ENCODE measurements at regions not wholly inside any gene's neighbourhood (a gene's known extent, or its start where the extent isn't known, plus 50 kb on each side); places are given as distances from the start of the nearest gene placed in this dataset.
"Not testable (repeated sequence)": the region's sequence is repeated elsewhere in the genome, so short reads cannot be mapped to it uniquely, and the experiment has no call there.

GRCh38 chr5:14054111-14054854 lies 88.9 kb upstream of the TRIO start:
- DNase-seq, result no peak

DNA sequence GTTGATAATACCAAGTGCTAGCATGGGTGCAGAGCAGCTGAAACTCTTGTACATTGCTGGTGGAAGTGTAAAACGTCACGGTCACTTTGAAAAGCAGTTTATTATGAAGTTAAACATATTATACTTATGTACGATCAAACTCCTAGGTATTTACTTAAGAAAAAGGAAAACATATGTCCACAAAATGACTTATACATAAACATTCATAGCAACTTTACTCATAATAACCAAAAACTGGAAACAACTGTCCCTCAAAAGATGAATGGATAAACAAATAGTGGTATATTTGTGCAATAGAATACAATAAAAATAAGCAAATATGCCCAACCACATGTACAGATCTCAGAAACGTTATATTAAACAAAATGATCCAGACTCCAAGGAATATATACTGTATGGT lies 92.3 kb upstream of the TRIO start:
- no peak for DNase-seq

DNA sequence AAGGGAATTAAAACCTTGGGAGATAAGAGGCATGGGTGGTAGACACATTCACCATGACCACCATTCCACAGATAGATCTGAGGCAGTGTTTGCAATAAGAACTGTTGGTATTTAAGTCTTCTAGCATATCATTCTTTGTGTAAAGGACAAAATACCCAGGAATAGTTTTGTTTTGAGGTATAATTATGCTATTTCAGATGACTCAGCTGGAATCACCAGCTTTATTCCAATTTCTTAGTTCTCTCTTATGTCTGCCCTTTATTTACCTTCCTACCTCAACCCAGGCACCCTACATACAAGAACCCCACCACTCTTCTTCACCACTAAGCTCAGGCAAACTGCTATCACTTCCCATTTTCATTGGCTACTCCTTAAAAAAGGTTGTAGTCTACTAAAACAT lies 94.7 kb upstream of the TRIO start:
- DNase-seq, result no peak

DNA sequence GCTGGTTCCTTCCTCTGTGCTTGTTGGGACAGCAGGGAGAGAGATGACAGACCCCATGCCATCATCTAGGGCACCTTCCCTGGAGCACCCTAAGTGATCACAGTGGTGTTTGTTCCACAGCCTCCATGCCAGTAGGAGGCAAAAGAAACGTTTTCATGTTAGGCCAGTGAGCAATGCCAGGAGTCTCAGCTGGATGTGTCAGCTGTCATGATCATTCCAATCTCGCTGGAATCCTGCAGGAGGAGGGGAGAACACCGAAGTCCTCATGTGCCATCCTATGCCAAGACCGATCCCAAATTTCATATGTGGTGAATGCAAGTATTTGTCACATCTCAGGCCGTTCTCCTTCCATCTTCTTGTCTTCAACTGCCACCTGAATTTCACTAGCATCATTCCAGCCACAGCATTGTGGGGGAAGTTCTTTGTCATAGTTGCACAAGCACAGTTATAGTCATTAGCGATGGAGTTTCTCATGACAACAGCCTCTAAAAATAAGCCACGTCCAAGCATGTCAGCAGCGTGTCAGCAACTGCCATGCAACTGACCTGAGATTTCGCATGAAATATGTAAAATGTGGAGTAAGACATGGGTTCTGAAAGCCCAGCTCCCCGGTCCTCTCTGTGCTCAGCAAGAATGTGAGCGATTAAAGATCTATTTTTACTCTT lies 97.2 kb upstream of the DNAH5 start:
- no peak for DNase-seq

GRCh38 chr5:14040542-14040941 lies 96.1 kb upstream of the DNAH5 start:
- no peak for DNase-seq

GRCh38 chr5:14039576-14039975 lies 95.1 kb upstream of the DNAH5 start:
- no peak for DNase-seq

- no peak for DNase-seq
These were observed 94.6 kb upstream of the DNAH5 start for GRCh38 chr5:14039063-14039462.

DNA sequence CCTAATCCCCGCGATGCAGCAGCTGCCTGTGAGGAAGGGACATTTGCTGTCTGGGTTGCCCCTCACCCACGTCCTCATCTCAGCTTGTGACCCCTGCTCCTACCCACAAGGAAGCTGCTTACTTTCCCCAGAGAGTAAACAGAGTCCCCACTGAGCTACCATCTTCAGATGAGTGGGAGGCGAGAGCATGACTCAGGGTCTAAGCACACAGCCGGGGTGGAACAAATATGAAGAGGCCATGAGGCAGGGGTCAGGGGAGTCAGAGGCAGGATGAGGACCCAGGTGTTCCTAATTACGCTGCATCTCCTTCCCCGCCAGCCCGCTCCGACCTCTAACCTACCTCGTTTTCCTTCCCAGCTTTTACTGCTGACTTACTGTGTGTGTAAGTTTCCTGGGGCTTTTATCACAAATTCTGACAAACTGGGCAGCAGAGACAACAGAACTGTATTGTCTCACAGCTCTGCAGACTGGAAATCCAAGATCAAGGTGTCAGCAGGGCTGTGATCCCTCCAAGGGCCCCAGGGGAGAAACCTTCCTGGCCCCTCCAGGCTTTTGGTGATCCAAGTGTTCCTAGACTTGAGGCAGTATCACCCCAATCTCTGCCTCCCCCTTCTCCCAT lies 94.0 kb upstream of the DNAH5 start:
- no peak for DNase-seq

GRCh38 chr5:14036947-14037346 lies 92.5 kb upstream of the DNAH5 start:
- no peak for DNase-seq

- DNase-seq, result no peak
These were observed 92.0 kb upstream of the DNAH5 start for GRCh38 chr5:14036514-14036913.

DNA sequence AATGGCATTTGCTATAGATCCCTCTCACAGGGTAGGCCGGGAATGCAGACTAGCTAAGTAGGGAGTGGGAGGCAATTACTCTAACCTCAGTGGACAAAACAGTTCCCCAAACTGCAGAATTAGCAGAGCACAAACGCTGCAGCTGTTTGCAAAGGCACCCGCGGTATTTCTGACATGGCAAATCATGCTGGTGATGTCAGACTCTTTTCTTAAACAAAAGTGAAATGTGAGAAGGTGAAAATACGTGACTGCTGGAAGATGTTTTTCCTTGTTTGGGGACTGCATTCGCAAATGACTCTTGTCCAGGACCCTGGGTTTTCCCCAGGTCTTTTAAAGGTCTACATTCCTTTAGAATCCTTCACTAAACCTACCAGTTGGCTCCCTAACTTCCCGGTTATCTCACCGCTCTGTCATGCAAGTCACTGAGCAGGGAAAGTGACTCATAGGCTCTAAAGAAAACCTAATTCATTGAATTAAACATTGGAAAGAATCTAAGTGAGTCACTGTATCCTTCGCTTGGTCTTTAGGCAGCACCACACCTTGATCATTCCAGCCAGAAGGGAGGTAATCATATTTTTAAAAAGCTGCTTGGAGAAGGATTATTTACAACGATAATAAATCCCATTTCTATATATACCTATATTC lies 91.5 kb upstream of the DNAH5 start:
- no peak for DNase-seq

DNA sequence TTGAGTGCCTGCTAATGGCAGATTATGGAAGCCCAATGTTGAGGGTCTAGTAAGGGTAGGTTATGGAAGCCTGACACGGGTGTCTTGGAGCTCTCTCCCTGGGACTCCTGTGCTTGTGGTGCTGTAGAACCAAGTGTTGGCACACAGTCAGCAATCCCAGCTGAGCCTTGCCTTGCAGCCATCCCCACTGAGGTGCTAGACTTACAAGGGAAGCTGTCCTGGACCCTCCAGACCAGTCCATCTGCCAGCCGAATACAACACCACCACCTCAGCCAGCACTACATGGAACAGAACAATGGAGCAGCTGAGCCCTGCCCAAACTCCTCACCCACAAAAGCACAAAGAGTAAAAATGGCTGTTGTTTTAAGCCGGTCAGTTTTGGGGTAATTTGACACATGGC lies 90.5 kb upstream of the DNAH5 start:
- DNase-seq, result no peak

GRCh38 chr5:14032918-14033317 lies 88.4 kb upstream of the DNAH5 start:
- no peak for DNase-seq

DNA sequence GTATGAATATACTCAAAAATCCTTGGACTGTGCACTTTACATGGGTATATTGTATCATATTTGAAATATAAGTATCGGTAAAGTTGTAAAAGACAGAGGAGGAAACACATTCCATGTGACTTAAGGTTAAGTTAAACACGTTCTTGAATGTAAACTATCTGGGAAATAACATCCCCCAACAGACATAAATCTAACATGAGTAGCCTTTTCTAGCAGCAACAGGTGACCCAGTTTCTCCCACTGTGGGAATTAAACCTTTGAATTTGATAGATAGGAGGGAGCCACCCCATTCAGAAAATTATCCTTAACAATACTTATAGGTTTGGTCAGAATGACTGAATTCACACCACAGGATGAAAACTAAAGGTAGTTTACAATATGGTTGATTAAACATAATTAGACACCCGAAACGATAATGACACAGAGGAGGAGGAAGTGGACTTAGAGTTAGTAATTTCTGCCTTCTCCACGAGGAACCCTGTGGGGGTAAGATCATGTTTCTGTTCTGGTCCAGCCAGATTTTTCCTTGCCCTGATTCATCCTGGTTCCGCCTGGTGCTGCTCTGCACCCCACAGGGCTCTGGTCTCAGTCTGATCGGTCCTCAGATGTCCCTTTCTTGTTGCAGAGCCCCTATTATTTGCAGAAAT lies 84.6 kb upstream of the DNAH5 start:
- DNase-seq, result no peak

GRCh38 chr5:14028188-14028587 lies 83.7 kb upstream of the DNAH5 start:
- DNase-seq, result no peak

GRCh38 chr5:14025569-14026286 lies 81.2 kb upstream of the DNAH5 start:
- DNase-seq, result no peak

GRCh38 chr5:14022971-14023370 lies 78.5 kb upstream of the DNAH5 start:
- no peak for DNase-seq

DNA sequence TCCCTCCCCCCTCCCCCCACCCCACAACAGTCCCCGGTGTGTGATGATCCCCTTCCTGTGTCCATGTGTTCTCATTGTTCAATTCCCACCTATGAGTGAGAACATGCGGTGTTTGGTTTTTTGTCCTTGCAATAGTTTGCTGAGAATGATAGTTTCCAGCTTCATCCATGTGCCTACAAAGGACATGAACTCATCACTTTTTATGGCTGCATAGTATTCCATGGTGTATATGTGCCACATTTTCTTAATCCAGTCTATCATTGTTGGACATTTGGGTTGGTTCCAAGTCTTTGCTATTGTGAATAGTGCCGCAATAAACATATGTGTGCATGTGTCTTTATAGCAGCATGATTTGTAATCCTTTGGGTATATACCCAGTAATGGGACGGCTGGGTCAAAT lies 76.5 kb upstream of the DNAH5 start:
- not testable (repeated sequence) for DNase-seq

DNA sequence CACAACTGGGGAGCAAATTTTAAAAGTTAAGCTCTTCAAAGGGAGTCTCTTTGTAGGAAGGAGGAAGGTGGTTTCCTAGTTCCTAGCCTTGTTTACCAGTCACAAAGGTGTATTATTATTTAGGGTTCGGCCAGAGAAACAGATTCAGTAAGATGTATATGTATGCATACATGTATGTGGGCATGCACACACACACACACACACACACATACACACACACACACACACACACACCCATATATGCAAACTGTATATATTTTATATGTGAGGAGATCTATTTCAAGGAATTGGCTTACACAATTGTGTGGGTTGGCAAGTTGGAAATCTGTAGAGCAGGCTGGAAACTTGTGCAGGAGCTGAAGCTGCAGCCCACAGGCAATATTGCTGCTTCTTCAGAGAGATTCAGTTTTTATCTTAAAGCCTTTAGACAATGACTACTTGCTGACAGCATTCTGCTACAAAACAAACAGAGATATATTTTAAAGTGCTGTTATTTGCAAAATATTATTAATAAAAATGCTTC lies 75.3 kb upstream of the DNAH5 start:
- no peak for DNase-seq

DNA sequence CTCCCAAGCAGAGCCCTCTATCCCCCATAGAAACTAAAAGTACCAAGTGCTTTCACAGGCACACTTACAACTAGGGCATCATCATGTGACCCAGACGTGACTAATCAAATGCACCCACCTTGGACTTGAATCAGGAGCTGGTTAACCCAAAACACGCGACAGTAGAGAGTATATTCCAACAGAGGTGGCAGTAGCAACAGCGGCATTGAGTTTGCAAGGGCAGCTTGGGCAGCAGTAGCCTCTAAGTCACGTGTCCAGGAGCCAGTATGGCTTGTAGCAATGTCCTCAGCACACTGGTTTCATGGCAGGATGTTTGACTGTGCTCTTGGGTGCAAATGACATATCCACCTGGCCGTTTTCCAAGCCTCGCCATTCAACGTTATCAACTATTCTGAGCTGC lies 73.4 kb upstream of the DNAH5 start:
- DNase-seq, result no peak

DNA sequence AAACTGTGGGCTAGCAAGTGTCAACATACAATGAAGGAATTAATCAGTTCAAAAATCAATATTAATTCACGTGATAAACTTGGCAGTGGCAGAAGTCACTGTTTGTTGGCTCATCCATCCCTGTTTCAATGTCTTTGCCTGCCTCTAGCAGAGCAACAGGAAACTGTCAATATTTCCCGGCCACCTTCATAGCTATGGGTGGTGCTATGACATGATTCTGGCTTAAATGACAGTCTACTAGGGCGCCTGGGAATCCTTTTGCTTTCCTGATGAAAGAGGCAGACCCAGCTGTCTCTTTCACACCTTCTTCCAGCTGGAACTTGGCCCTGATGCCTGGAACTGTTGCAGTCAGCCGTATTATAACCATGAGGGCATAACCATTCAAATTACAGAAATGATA lies 72.1 kb upstream of the DNAH5 start:
- DNase-seq, result no peak
